NCI-H2029 (cell line): ENCODE measurements at regions not wholly inside any gene's neighbourhood (a gene's known extent, or its start where the extent isn't known, plus 50 kb on each side); places are given as distances from the start of the nearest gene placed in this dataset.

Experiments
- DNase-seq: peaks from one replicate; lab custom pipeline; 2025; lab: John Stamatoyannopoulos, UW

DNA sequence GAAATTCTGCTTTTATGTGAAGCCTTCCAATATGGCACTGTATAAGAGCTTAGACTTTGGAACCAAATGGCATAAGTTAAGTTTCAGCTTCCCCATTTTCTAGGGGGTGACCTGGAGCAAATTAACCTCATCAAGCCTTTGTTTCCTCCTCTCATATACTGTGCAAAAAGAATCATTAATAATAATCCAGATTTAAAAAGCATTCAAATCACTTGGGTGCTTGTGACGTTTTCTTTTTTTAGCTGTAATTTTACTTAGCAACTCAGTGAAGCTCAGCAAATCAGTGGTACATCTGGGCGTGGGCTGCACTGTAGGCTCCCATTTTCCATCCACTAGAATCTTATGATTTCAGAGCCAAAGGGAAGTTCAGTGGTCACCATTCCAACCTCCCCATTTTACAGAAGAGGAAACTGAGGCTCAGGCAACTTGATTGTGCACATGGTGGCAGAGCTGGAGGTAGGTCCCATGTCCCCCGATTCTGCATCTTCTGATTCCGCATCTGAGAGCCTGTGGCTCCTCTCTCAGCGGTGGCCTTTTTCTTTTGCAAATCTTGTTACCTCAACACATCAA, 131.2 kb downstream of the SNAPC1 start:
- no peak for DNase-seq

DNA sequence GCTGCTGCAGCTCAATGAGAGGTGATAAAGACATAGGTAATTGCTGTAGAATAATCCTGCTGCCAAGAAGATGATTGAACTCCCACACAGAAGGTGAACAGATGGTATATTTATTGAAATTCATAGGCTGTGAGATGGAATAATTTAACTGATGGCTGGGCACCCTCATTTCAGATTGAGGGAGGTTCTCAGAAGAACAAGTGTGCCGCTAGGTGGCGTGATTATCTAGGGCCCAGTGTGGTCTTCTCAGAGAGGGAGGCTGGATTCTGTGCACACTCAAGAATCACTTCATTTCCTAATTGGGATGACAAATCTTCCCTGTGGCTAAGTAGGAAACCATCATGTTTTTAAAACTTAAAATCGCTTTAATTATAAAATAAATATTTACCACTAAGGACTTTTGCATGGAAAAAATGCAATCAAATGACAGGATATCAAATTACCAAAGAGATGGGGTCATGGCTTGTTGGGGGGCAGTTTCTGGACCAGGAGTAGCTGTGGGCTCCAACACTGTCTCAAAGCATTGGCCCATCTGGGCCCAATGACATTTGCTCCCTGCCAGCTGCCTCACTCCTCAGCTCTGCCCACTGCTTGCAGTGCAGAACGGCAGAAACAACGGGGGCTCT, 132.3 kb downstream of the SNAPC1 start:
- DNase-seq: peak; percentile 79

DNA sequence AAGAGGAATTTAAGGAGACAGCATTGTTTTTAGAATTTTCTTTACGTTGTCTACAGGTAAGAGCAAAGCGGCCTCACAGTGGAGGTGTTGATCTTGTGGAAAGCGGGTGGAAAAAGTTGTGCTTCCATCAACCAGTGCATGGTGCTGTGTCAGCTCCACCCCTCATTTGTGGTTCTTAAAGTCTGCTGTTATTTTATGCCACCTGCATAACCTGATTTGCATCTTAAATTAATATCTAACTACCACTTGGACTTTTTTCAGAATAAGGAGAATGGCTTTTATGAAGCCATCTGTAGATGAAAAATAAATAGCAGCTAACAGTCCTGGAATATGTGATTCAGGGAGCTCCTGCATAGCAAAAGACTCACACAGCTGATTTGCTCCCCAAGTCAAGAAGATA, 135.1 kb downstream of the SNAPC1 start:
- no peak for DNase-seq

DNA sequence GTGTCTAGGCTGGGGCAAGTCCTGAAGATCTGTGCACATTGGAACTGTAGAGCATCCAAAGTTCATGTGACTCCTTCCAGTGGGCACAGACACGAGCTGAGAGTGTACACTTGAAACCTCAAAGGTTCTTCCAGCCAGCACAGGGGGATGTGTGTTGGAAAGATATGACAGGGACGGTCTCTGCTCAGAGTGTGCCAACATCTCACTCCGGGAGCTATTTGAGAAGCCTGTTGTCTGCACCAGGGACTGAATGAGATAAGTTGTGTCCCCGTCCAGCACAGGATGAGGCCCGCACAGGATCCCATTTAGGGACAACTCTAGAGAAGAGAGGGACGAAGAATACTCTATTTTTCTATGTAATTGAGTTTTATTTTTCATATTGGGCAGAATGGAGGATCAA, 136.3 kb downstream of the SNAPC1 start:
- no peak for DNase-seq

DNA sequence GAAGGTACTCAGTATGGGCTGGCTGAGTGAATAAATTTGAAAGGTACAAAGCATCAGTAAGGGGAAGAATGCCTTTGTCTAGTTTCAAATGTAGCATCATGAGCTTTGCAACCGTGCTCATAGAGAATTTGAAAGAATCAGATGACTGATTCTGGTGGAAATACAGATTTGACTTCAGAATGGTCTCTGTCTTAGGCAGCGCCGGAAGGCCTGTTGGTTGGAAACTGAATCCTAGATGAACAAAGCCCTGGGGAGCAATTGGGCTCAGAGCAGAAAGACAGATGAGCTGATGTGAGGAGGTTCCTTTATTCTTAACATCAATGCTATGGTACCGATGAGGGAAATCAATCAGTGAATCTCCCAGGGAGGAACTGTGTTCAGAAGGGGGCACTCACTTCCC, 137.3 kb downstream of the SNAPC1 start:
- no peak for DNase-seq

DNA sequence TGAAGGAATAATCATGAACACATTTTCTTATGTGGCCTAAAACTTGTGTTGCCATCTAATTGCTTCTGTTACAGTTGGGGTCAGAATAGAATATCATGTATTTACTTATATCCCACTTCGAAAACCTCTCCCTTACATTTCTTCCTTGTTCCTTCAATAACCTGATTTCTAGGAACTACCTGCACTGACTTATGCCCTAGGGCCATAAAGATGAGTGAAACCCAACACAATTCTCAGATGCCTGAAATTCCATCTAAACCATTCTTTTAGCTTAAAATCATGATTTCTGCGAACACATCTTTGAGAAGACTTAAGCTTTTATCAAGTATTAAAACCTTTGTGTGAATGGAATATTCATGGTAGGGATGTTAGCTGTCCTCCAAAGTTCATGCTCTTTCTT, 142.7 kb downstream of the SNAPC1 start:
- no peak for DNase-seq

DNA sequence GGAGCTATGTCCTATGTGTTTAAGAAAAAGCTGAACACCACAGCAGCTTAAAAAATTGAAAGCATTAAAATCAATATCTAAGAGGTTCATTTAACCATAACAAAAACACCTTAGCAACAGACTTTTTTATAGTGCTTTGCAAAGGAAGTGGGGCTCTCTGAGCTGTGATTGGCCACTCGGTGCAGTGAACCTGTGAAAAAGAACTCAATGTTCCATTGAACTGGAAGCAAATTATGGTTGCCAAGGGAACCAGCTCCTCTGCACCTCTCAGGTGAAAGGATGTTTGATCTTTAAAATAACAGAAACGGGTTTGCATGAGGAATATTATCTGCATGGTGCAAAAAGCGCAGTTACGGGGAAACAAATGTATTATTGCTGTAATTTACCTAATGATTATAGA, 149.4 kb downstream of the SNAPC1 start:
- DNase-seq: no peak

DNA sequence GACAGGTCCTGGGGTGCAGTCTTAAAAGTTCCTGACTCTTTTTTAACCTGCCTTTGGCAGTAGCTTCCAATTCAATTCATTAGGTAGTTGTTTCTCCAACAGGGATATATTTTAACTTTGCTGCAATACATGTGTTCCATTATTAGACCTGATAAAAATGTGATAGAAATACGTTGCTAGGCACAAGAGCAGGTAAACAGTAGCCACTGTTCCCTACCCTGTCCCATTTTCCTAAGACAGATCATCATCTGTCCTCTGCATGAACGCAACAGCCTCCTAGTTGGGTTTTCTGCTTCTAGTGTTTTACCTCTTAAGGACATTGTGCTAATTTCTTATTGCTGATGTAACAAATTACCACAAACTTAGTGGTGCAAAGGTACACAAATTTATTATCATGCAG, 156.8 kb downstream of the SNAPC1 start:
- no peak for DNase-seq

DNA sequence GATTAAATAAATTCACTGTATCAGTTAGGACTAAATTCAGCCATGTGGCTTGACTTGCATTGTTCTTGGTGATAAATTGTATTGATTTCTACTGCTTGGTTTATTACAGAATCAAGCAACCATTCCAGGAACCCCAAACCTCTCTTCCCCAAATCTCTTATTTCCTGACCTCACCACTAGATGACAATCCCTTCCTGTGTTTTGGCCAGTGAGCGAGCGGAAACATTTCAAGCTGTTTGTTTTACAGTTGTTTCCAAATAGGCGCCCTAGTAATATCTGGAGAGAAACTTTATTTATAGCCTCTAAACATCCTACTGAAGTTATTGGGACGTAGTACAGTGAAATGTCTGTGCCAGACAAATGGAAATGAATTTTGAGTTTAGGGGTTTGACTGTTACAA, 161.1 kb downstream of the SNAPC1 start:
- no peak for DNase-seq

DNA sequence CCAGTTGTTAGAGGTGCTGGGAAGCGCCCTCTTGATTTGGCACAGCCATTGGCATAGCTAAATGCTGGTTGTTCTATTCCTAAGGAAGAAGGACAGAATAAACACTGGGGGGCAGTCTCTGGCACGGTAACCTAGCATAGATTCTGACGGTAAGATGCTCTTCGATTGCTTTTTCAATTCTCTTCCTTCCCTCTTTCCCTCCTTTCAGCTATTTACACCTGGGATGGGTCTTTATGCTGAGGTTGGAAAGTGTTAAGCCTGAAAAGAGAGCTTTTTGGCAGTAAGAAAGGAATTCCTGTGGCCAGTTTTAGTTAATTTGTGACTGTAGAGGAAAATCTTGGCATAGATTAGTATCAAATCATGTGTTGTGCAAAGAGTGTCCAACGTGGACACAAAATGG, 162.8 kb downstream of the SNAPC1 start:
- no peak for DNase-seq

DNA sequence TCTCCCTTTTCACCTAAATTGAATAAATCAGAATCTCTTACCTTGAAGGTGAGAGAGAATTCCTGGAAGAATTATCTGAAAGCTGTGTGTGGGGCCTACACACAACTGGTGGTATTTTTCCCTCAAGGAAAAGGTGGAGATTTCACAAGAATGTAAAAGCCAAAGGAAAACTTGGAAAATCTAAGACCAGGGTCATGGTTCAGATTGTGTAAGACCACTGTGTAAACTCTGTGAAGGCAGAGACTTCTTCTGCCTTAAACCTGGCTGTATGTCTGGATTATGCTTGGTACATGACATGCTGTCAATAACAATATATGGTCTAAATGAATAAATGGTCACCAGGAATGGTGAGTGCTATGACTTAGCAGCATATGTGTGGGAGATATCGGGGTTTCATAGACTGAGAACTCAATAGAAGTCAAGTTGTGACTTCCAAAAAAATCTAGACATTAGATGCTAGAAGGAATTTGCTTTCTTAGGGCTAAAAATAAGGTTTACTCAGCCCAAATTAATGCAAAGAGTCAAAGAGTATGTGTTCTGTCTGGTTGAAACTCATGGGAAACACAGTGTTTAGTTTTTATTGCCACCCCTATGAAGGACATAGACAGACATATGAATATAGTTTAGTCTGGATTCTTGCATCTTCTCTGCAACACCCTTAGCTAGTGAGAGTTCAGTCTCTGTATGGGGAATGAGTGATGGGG, 163.7 kb downstream of the SNAPC1 start:
- DNase-seq: no peak

DNA sequence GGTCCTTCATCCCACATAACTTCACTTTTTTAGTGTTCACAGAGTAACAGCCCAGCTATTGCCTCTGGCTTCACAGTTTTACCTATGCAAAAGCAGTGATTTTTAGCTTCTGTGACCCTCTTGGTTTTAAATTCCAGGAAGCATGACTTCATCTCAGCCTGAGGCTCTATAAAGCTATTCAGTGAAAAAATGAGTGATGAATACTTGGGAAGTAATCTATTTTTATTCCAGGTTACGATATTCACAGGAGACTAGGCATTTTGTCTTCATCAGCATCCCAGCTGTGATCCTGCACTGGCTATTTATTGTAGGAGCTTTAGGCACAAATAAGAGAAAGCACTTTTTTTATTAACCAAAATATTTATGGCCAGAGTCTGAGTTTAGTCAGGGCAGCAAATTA, 164.8 kb downstream of the SNAPC1 start:
- DNase-seq: no peak

DNA sequence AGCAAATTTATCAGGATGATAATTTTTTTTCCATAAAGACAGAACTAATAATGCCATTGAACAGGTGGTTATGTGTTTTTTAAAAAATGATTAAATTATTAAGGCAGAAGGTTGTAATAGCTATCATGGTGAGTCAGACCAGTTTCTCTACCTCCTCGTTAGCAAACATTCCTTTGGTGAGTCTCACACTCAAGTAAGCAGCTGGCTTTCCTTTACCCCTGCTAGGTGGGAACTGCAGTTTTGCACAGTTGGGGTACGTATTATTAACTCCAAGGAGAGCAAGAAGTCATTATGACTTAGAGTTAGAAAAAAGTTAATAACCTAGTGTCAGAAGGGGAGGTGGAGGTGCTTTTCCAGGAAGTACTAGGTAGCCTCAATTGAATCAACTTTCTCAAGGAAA, 165.3 kb downstream of the SNAPC1 start:
- DNase-seq: no peak

DNA sequence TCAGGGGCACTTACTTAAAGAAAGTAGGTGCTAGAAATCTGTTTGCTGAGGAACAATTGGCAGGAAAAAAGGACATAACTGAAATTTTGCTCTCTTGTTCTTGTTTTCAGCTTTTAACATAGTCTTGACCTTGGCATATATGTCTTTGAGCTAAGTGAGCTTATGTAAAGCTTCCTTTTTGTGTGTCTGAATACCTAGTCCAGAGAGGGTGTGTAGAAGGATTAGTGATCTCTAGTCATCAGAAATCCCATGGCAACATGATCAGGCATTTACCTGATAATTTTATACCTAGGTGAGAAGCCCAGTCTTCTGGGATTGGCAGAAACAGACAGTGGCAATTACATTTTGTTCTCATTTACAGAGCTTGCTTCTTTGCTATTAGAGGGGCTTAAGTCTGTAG, 166.1 kb downstream of the SNAPC1 start:
- no peak for DNase-seq

DNA sequence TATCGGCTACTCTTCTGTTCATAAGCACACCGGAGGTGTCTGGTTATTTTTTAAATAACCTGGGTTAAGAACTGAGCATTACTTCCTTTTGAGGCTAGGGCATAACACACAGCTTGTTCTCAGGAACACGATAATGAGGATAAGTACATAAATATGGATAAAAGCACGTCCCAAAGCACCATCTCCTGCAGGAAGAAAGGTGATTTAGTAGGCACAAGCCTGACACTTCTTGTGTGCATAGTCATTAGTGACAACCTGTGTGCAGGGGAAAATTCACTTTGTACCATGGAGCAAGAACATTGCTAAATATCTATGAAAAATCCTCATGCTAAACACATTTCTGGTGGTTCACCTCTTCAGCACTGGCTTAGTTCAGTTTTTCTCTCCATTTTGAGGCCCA, 166.5 kb downstream of the SNAPC1 start:
- no peak for DNase-seq

DNA sequence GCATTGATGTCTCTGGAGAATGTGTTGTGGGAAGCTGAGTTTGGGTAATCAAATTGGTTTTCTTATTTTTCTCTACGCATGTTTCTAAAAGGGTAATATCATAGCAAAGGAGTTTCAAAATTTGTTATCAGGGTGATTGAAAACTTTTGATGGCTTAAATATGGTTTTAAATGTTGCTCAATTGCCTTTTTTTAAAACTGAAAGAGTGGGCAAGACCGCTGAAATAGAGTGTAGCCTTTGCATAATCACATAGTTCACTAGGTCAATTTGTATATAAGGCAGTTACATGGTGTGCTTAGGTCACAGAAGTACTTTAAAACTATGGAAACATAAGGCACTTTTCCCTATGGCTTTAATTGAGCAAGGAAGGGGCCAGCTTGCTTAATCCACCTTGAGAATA, 167.4 kb downstream of the SNAPC1 start:
- no peak for DNase-seq

DNA sequence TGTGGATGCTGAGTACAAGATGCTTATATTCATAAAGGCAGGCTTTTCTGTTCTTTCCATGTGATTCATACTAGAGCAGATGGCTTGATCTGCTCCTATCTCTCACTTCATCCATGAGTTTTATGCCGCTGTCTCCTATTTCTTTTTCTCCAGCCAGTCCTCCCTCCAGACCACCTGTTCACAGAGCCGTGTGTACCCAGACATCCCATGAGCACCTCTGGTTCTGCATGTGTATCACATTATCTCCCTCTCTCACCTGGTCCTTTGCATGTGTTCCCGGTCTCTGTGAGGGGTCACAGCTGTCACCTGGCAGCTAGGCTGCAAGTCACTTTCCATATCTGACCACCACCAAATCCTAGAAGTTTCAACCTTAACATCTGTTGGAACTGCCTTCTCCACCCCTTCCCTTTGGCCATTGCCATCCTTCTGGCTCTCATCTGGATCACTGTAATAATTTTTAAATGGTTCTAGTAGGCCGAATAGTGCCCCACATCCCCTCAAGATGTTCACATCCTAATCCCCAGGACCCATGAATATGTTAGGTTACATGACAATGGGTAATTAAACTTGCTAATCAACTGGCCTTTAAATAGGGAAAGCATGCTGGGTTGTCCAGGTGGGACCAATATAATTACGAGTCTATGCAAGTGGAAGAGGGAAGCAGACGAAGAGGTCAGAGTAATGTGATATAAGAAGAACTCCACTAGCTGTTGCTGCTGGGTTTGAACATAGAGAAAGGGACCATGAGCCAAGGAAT, 168.1 kb downstream of the SNAPC1 start:
- DNase-seq: no peak

DNA sequence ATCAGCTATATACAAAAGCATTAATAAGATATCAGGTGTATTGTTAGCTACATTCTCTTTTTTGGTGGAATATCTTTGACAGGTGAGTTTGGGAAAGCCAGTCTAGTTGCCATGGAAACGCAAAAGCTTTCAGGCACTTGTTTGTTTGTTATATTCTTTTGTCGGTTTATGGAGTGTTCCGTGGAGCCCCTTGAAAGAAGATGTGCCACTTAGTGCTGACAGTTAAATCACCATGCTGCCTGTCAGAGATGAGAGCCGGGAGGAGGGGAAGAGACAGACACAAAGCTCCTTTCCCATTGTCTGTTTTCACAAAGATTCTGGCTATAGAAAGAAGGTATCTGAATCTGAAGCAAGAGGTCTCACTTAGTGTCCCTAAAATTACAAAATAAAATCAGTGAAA, 170.8 kb downstream of the SNAPC1 start:
- no peak for DNase-seq

DNA sequence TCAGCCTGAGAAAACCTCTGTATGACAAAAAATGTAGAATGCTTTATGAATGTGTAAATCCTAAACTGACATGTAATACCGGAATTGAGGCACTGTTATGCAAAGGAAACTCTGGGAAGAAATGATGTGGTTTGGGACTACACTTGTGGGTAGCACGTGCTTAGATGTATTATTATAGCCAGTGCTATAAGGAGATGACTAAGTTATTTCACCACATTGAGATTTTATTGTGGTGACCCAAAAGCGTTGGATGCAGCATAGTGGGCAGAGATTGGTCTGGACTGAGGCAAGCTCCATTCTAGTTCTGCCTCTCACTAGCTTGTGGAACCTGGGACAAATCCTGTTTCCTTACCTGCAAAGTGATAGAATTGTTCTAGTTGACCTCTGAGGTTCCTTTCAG, 172.2 kb downstream of the SNAPC1 start:
- DNase-seq: no peak

DNA sequence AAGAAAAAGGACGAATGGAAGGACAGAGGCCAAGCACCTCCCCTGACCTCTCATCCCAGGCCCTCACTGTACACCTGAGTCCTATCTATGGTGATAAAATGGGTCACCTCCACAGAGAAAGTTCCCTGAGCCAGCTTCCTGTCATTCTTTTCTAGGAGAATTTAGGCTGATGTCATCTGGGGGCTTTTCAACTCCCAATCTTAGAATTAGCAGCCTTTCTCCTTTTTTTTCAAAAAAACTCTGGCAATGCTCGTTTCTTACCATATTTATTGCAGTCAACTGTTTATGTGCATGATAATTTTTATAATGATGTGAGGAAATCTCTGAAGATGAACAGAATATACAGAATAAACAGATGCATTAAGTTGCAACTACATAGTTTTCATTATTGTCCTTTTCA, 177.6 kb downstream of the SNAPC1 start:
- no peak for DNase-seq

DNA sequence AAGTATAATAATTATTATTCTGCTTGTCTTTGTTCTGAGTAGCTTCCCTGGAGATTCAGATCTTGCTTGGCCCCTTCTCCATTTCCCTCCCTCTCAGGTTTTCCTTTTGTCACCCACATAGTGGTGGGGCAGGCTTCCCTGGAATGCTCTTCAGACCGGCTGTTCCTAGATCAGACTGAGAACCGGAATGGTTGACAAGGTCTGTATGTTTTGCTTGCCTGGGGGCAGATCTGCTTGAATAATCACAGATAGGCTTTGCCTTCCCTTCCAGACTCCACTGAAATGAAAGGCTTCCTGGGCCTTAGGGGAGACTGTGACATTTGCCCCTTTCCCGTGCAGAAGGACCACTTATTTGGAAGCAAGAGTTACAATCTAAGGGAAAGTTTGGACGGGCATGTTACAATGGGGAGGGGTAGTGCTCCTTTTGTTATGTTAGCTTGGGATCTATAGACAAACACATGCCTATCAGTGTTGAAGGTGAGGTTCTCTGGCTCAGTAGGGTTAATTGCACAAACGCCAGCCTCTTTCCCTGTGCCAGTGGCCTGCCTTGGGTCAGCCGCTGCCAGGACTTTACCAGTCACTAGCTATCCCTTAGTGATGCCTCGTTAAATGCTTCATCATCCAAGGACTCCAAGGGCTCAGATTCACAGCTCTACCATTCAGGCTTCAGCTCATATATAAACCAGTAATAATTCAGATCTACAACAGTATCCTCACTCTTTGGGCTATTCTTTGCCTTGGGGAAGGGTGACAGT, 178.6 kb downstream of the SNAPC1 start:
- DNase-seq: no peak

DNA sequence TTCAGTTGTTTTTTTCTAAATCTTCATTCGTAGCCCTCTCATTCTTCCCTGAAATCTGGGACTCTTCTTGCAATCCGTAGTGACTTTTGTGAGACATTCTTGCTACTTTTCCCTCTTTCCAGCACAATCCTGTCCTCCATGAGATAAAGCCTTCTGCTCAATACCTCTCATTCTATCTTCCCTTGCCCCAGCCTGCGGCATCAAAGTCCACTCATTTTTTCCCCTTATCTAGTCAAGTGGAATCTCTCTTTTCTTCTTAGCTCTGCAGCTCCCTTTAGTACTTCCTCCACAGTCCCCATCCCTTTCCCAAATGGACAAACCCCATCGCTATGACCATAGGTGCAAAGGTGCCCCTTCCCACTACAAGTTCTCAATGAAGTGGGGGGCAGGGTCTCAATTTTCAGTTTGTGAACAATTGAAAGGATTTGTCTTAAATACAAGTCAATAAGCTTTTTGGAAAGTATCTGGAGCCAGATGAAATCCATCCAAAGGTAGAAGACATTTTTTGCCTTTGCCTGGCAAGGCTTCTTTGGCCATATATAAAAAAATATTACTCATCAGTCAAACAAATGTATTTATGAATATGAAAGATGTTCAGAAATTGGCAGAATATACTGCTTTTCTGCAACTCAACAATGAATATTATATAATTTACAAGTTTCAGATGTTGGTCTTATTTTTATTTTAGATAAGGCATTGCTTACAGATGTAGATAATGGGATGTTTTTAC, 179.4 kb downstream of the SNAPC1 start:
- no peak for DNase-seq
